HG03342 (cell line): ENCODE measurements at regions not wholly inside any gene's neighbourhood (a gene's known extent, or its start where the extent isn't known, plus 50 kb on each side); places are given as distances from the start of the nearest gene placed in this dataset.
"Not testable (repeated sequence)": the region's sequence is repeated elsewhere in the genome, so short reads cannot be mapped to it uniquely, and the experiment has no call there.

Experiments used
- ATAC-seq: cut with Tn5 transposase; IDR thresholded peaks from one replicate; pipeline ENCODE4 v1.9.1; 2021; ENCODE audit warnings: mild to moderate bottlenecking, moderate library complexity; ENCODE audit not compliant: unreplicated experiment

- no peak for ATAC-seq
Measured at GRCh38 chr18:59038295-59039039, 101.2 kb upstream of the SEC11C start.

- not testable (repeated sequence) for ATAC-seq
Measured at GRCh38 chr18:59039040-59039320, 100.7 kb upstream of the SEC11C start.

- ATAC-seq = no peak
Measured at GRCh38 chr18:59039449-59039848, 100.2 kb upstream of the SEC11C start.

GRCh38 chr18:59040770-59041148 lies 98.9 kb upstream of the SEC11C start:
- no peak for ATAC-seq

- ATAC-seq = no peak
Measured at GRCh38 chr18:59041296-59041695, 98.4 kb upstream of the SEC11C start.

- no peak for ATAC-seq
Measured at GRCh38 chr18:59041819-59042815, 97.6 kb upstream of the SEC11C start.

- ATAC-seq = no peak
Measured at GRCh38 chr18:59044855-59045254, 94.8 kb upstream of the SEC11C start.

GRCh38 chr18:59047321-59048047 lies 92.2 kb upstream of the SEC11C start:
- no peak for ATAC-seq

- ATAC-seq = no peak
Measured at GRCh38 chr18:59048048-59048363, 91.7 kb upstream of the SEC11C start.

- no peak for ATAC-seq
Measured at GRCh38 chr18:59048378-59048777, 91.3 kb upstream of the SEC11C start.

GRCh38 chr18:59049721-59050660 lies 89.7 kb upstream of the SEC11C start:
- no peak for ATAC-seq

GRCh38 chr18:59050661-59051057 lies 89.0 kb upstream of the SEC11C start:
- ATAC-seq = no peak

GRCh38 chr18:59051470-59052165 lies 88.1 kb upstream of the SEC11C start:
- ATAC-seq = no peak

GRCh38 chr18:59052965-59053820 lies 86.5 kb upstream of the SEC11C start:
- ATAC-seq = no peak

GRCh38 chr18:59054496-59055287 lies 85.0 kb upstream of the SEC11C start:
- ATAC-seq = no peak

- ATAC-seq = no peak
Measured at GRCh38 chr18:59055345-59056032, 84.2 kb upstream of the SEC11C start.

- peak; percentile 72 for ATAC-seq
Measured at GRCh38 chr18:59056706-59057492, 82.8 kb upstream of the SEC11C start.
